PC-9 (cell line): ENCODE measurements at regions not wholly inside any gene's neighbourhood (a gene's known extent, or its start where the extent isn't known, plus 50 kb on each side); places are given as distances from the start of the nearest gene placed in this dataset.

Experiments used
- CTCF ChIP-seq: fragments of 200-600 bp; sonication (generic); conservative IDR thresholded peaks from 2 replicates; pipeline ENCODE4 v1.6.1; 2017; ENCODE audit warnings: mixed run types, antibody characterized with exemption, mild to moderate bottlenecking, moderate library complexity
- EZH2 ChIP-seq: fragments of 200-600 bp; sonication (generic); IDR thresholded peaks from 2 replicates; pipeline ENCODE4 v1.8.0; 2017; ENCODE audit warnings: antibody characterized with exemption, low read depth

GRCh38 chr13:31543190-31543589 lies 196.1 kb upstream of the RXFP2 start:
- TF ChIP-seq CTCF (no peak), EZH2 (no peak)
